A549 (cell line): ENCODE measurements at regions not wholly inside any gene's neighbourhood (a gene's known extent, or its start where the extent isn't known, plus 50 kb on each side); places are given as distances from the start of the nearest gene placed in this dataset.

ENCODE experiments used
- ATAC-seq, 2 experiments: fragments of 200-7000 bp in 1 of 2; fragments of >200 bp in 1 of 2; cut with Nextera tagmentation in 1 of 2; cut with Tn5 transposase in 1 of 2; 3 replicates each; pipeline versions ENCODE4 v1.8.0 to v1.9.1; 2018 to 2020; ENCODE audit warnings: mild to moderate bottlenecking in 1 of 2, moderate library complexity in 1 of 2
- CTCF ChIA-PET: fragments of 300-600 bp; sonication (Branson Sonifier 250); formaldehyde crosslinking; extraction: SDS; loops from one replicate; lab custom pipeline; 2021; ENCODE audit warnings: antibody characterized with exemption, inconsistent platforms; lab: Yijun Ruan, JAX
- POLR2A ChIA-PET: fragments of 350-600 bp; formaldehyde crosslinking; extraction: SDS; loops from one replicate; lab custom pipeline; 2021; ENCODE audit warnings: antibody characterized with exemption, inconsistent platforms; lab: Yijun Ruan, JAX
- DNase-seq, 2 experiments: peaks; one replicate each; pipeline versions ENCODE4 v3.0.0 to v3.0.0-alpha.2; 2011 to 2016; ENCODE audit warnings: low read depth in 1 of 2, low spot score in 1 of 2
- FAIRE-seq: peaks from 2 replicates; lab custom pipeline; 2011; peaks lifted over from hg19 to GRCh38; lab: Jason Lieb, UNC
- H3K27ac ChIP-seq, 2 experiments: fragments of >200 bp; sonication (Bioruptor Twin); formaldehyde crosslinking; 3 replicates each; pipeline ENCODE4 v1.5.1; 2016 to 2017
- H3K4me1 ChIP-seq: fragments of >200 bp; sonication (Bioruptor Twin); formaldehyde crosslinking; 3 replicates; pipeline ENCODE4 v1.6.1; 2016
- H3K4me2 ChIP-seq: fragments of >200 bp; sonication (Bioruptor Twin); formaldehyde crosslinking; 3 replicates; pipeline ENCODE4 v1.6.1; 2016
- H3K4me3 ChIP-seq: fragments of >200 bp; sonication (Bioruptor Twin); formaldehyde crosslinking; 3 replicates; pipeline ENCODE4 v1.5.1; 2016
- H3K9me3 ChIP-seq: fragments of >200 bp; sonication (Bioruptor Twin); formaldehyde crosslinking; 3 replicates; pipeline ENCODE4 v1.6.1; 2016
- CBX2 ChIP-seq: fragments of 200-600 bp; sonication (generic); IDR thresholded peaks from 2 replicates; pipeline ENCODE4 v1.6.1; 2016; ENCODE audit warnings: low read depth, mild to moderate bottlenecking, borderline replicate concordance
- CBX8 ChIP-seq: fragments of 200-600 bp; sonication (generic); IDR thresholded peaks from 2 replicates; pipeline ENCODE4 v1.6.1; 2016
- CEBPB ChIP-seq, 2 experiments: fragments of >200 bp in 1 of 2; sonication (Bioruptor Twin) in 1 of 2; formaldehyde crosslinking in 1 of 2; IDR thresholded peaks; 2 replicates each; pipeline ENCODE4 v1.6.1; 2012 to 2016
- FOXS1 ChIP-seq: fragments of 250-450 bp; sonication (Bioruptor Pico); IDR thresholded peaks from 2 replicates; pipeline ENCODE4 v1.5.0; 2020; ENCODE audit warnings: mild to moderate bottlenecking, moderate library complexity
- HDAC2 ChIP-seq: fragments of 200-600 bp; sonication (generic); IDR thresholded peaks from 2 replicates; pipeline ENCODE4 v1.6.1; 2016
- HOXB5 ChIP-seq: fragments of 250-450 bp; sonication (Bioruptor Pico); IDR thresholded peaks from 2 replicates; pipeline ENCODE4 v1.5.0; 2020; ENCODE audit warnings: mild to moderate bottlenecking, moderate library complexity
- KDM1A ChIP-seq: fragments of 200-600 bp; sonication (generic); IDR thresholded peaks from 2 replicates; pipeline ENCODE4 v1.6.1; 2016; ENCODE audit warnings: low read depth, mild to moderate bottlenecking
- MAFK ChIP-seq: fragments of 450-650 bp; IDR thresholded peaks from 2 replicates; pipeline ENCODE4 v1.6.1; 2014; ENCODE audit not compliant: partially characterized antibody
- MYC ChIP-seq: IDR thresholded peaks from 2 replicates; pipeline ENCODE4 v1.6.1; 2012; ENCODE audit warnings: mild to moderate bottlenecking, inconsistent platforms, low read length, improper control_type of control experiment, borderline replicate concordance
- NFE2L2 ChIP-seq: fragments of 150-350 bp; conservative IDR thresholded peaks from 2 replicates; pipeline ENCODE4 v1.6.1; 2014; ENCODE audit warnings: low read length
- NPAS2 ChIP-seq: fragments of 250-450 bp; sonication (Bioruptor Pico); IDR thresholded peaks from 2 replicates; pipeline ENCODE4 v1.8.0; 2022; ENCODE audit warnings: mild to moderate bottlenecking, moderate library complexity, borderline replicate concordance
- NR3C1 ChIP-seq: fragments of >200 bp; sonication (Bioruptor Twin); formaldehyde crosslinking; IDR thresholded peaks from 3 replicates; pipeline ENCODE4 v1.6.1; 2017
- PHF8 ChIP-seq: fragments of 200-600 bp; sonication (generic); IDR thresholded peaks from 2 replicates; pipeline ENCODE4 v1.6.1; 2016; ENCODE audit warnings: low read depth, mild to moderate bottlenecking, antibody characterized with exemption, moderate library complexity, borderline replicate concordance
- POLR2AphosphoS2 ChIP-seq: conservative IDR thresholded peaks from 2 replicates; pipeline ENCODE4 v1.6.1; 2012; ENCODE audit warnings: low read length, improper control_type of control experiment, inconsistent platforms
- RAD21 ChIP-seq, 2 experiments: fragments of >200 bp in 1 of 2; sonication (Bioruptor Twin) in 1 of 2; formaldehyde crosslinking in 1 of 2; IDR thresholded peaks in 1 of 2; conservative IDR thresholded peaks in 1 of 2; 2 replicates in 1 of 2; 3 replicates in 1 of 2; pipeline ENCODE4 v1.6.1; 2012 to 2018; ENCODE audit warnings: inconsistent platforms in 1 of 2
- RCOR1 ChIP-seq: fragments of 150-350 bp; IDR thresholded peaks from 2 replicates; pipeline ENCODE4 v1.6.1; 2014; ENCODE audit warnings: antibody characterized with exemption, low read length, low read depth
- RNF2 ChIP-seq: fragments of 200-600 bp; sonication (generic); IDR thresholded peaks from 2 replicates; pipeline ENCODE4 v1.6.1; 2016; ENCODE audit warnings: low read depth, mild to moderate bottlenecking, antibody characterized with exemption, moderate library complexity, borderline replicate concordance
- TFCP2L1 ChIP-seq: fragments of 250-450 bp; sonication (Bioruptor Pico); IDR thresholded peaks from 2 replicates; pipeline ENCODE4 v1.5.0; 2021; ENCODE audit warnings: mild to moderate bottlenecking
- ZC3H11A ChIP-seq: fragments of 450-650 bp; IDR thresholded peaks from 2 replicates; pipeline ENCODE4 v1.6.1; 2014; ENCODE audit warnings: antibody characterized with exemption, mild to moderate bottlenecking
- WGBS: methylation state at CpG from one replicate; pipeline ENCODE4 v1.1.6; 2017; ENCODE audit errors: missing lambda C conversion rate; 5-methylcytosine and 5-hydroxymethylcytosine counted together
- TF ChIP-seq, protein P1 (sequence below): fragments of 150-350 bp; IDR thresholded peaks from 2 replicates; pipeline ENCODE4 v1.6.1; 2014; ENCODE audit warnings: low read depth, mild to moderate bottlenecking, low read length
- TF ChIP-seq, protein P2 (sequence below): fragments of >200 bp; sonication (Bioruptor Twin); formaldehyde crosslinking; IDR thresholded peaks from 3 replicates; pipeline ENCODE4 v1.6.1; 2016
- TF ChIP-seq, protein P3 (sequence below): fragments of 250-450 bp; sonication (Bioruptor Pico); IDR thresholded peaks from 2 replicates; pipeline ENCODE4 v1.5.0; 2020; ENCODE audit warnings: low read depth, mild to moderate bottlenecking, moderate library complexity

DNA sequence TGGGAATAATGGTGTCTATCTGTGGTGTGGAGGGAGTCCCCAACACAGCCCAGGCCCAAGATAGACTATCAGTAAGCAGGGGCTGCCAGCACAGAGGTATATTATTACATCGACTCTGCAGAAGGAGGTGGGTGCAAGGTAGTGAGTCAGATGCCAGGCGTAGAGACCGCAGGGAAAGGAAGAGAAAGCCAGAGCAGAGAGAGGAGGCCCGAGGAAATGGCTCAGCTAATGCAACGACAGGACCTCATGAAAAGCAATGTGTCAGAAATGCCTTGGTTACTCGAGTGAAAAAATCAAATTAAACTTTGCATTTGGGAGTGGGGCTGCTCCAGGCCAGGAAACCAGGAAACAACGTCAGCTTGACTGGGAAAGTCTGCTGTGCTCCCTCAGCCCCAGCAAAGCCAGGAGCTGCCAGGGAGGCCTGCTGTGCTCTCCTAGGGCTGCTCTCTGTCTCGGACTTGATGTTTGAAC is 173.2 kb downstream of the SUDS3 start:
- no peak overlapping the region for H3K27ac ChIP-seq
- no peak overlapping the region for H3K4me2 ChIP-seq
- no peak overlapping the region for H3K4me3 ChIP-seq
- TF ChIP-seq MYC = no peak
- no peak for TF ChIP-seq NR3C1
- TF ChIP-seq CEBPB (IDR thresholded peaks at IDR 0.05) = no peak
- TF ChIP-seq, protein P1, sequence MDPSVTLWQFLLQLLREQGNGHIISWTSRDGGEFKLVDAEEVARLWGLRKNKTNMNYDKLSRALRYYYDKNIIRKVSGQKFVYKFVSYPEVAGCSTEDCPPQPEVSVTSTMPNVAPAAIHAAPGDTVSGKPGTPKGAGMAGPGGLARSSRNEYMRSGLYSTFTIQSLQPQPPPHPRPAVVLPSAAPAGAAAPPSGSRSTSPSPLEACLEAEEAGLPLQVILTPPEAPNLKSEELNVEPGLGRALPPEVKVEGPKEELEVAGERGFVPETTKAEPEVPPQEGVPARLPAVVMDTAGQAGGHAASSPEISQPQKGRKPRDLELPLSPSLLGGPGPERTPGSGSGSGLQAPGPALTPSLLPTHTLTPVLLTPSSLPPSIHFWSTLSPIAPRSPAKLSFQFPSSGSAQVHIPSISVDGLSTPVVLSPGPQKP = no peak
- TF ChIP-seq KDM1A = no peak
- TF ChIP-seq MAFK = no peak
- TF ChIP-seq ZC3H11A = no peak
- TF ChIP-seq RCOR1 = no peak
- TF ChIP-seq RNF2 = no peak
- no peak for TF ChIP-seq TFCP2L1
- H3K9me3 ChIP-seq = peaks cover 4% of the 10 kb centered on the region; the same call in 1 of the 3 replicates
- ChIA-PET POLR2A (interaction anchor here (0.6 kb wide), 1 partner anchor 677 kb away, joined by 5 read pairs; no protein-coding TSS in a partner anchor), CTCF (no interaction called here)
- FAIRE-seq = no peak
- WGBS = 9% methylated on average over 8 of the region's 8 CpGs
- no peaks in the 10 kb centered on the region for H3K4me1 ChIP-seq
- no peak for ATAC-seq
- DNase-seq = no peak

DNA sequence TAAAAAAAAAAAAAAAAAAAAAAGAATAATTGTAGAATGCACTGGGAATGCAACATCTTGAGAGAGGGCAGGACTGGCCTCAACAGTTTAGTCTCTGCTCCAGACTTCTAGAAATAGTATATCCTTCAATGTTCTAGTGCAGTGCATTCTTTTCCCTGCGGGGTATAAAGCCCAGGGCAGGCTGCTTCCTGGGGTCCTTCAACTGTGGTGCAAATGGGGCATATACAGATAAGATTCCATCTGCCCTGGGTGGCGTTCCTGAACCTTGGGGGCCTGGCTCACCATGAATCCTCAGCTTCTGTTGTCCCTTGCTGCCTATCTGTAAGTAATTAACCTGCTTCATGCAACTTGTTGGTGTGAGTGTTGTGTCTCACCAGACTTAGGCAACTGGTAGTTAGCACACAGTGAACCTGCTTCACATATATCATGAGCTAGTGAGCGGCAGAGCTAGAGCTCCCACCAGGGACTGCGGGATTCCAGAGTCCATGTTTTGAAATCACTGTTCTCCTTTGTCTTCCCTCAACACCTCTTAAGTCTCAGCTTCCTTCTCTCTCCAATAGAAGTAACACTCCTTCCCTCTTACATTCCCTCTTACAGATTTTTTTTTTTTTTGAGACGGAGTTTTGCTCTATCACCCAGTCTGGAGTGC is 177.6 kb downstream of the SUDS3 start:
- TF ChIP-seq, protein P2, sequence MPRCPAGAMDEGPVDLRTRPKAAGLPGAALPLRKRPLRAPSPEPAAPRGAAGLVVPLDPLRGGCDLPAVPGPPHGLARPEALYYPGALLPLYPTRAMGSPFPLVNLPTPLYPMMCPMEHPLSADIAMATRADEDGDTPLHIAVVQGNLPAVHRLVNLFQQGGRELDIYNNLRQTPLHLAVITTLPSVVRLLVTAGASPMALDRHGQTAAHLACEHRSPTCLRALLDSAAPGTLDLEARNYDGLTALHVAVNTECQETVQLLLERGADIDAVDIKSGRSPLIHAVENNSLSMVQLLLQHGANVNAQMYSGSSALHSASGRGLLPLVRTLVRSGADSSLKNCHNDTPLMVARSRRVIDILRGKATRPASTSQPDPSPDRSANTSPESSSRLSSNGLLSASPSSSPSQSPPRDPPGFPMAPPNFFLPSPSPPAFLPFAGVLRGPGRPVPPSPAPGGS = no peak
- TF ChIP-seq, protein P1 = no peak
- TF ChIP-seq HDAC2 (no peak), CBX8 (no peak), CBX2 (no peak), HOXB5 (CRISPR knock-in tag) (no peak), NPAS2 (CRISPR knock-in tag) (no peak), FOXS1 (CRISPR knock-in tag) (no peak)
- TF ChIP-seq, protein P3, sequence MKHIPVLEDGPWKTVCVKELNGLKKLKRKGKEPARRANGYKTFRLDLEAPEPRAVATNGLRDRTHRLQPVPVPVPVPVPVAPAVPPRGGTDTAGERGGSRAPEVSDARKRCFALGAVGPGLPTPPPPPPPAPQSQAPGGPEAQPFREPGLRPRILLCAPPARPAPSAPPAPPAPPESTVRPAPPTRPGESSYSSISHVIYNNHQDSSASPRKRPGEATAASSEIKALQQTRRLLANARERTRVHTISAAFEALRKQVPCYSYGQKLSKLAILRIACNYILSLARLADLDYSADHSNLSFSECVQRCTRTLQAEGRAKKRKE (CRISPR knock-in tag) = no peak
- no peak for DNase-seq
- FAIRE-seq = no peak
- Histone ChIP-seq H3K4me2 (no peak overlapping the region), H3K27ac (no peak overlapping the region), H3K4me1 (no peaks in the 10 kb centered on the region), H3K4me3 (no peak overlapping the region), H3K9me3 (peaks cover 4% of the 10 kb centered on the region; the same call in 1 of the 3 replicates)
- ChIA-PET POLR2A (no interaction called here), CTCF (interaction anchor here (0.6 kb wide), 3 partner anchors 52 to 1105 kb away, joined by 3 read pairs; no protein-coding TSS in a partner anchor)
- WGBS = 2% methylated on average over 5 of the region's 5 CpGs
- ATAC-seq = no peak

DNA sequence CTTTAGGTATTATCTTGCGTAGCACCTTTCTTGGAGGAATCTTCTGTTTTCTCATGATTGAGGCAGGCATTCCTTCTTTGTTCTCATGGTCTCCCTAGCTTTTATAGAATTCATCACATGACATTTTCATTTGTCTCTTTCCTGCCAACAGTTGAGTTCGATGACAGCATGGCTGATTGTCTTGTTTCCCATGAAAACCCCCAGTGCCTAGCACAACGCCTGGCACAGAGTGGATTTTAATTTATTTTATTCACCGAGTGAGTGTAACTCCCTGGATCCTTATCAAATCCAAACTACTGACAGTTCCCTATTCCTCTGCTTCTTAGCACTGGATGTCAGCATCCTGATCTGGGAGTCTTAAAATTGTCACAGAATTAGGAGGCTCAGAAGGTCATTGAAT is 182.6 kb downstream of the SUDS3 start:
- H3K4me2 ChIP-seq = no peak overlapping the region
- CTCF ChIA-PET = interaction anchor here (0.6 kb wide), 1 partner anchor 336 kb away, joined by 3 read pairs; no protein-coding TSS in a partner anchor
- DNase-seq = no peak
- WGBS = 3% methylated on average over 4 of the region's 4 CpGs
- no peak for FAIRE-seq
- POLR2A ChIA-PET = no interaction called here
- TF ChIP-seq RAD21 (conservative IDR thresholded peaks at IDR 0.05 in 1 of 2, IDR thresholded peaks at IDR 0.05 in 1 of 2) (no peak), PHF8 (no peak), POLR2AphosphoS2 (no peak), NFE2L2 (no peak), CBX8 (no peak), NPAS2 (CRISPR knock-in tag) (no peak)
- no peak overlapping the region for H3K4me3 ChIP-seq
- no peak for ATAC-seq
- H3K4me1 ChIP-seq = no peaks in the 10 kb centered on the region
- H3K9me3 ChIP-seq = no peaks in the 10 kb centered on the region
- no peak overlapping the region for H3K27ac ChIP-seq
